ENCODE measurements at regions not wholly inside any gene's neighbourhood (a gene's known extent, or its start where the extent isn't known, plus 50 kb on each side); places are given as distances from the start of the nearest gene placed in this dataset.

DNA sequence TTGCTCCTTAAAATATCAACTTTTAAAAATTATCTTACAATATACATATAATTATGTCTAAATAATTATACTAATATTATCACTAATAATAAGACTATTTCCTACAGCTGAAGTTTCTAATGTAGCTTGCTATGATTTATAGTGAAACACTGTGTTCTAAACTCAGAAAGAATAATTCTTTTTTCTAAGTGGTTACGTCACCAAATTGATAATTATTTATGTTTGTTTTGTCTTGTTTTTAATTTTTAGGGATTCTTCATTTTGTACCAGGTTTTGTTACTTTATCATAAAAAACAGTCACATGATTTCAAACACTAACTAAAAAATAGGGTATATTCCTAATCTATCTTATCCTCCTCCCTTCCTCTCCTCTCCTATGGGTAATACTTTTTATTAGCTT is 662.1 kb downstream of the FRK start:
- TF ChIP-seq, protein P1, sequence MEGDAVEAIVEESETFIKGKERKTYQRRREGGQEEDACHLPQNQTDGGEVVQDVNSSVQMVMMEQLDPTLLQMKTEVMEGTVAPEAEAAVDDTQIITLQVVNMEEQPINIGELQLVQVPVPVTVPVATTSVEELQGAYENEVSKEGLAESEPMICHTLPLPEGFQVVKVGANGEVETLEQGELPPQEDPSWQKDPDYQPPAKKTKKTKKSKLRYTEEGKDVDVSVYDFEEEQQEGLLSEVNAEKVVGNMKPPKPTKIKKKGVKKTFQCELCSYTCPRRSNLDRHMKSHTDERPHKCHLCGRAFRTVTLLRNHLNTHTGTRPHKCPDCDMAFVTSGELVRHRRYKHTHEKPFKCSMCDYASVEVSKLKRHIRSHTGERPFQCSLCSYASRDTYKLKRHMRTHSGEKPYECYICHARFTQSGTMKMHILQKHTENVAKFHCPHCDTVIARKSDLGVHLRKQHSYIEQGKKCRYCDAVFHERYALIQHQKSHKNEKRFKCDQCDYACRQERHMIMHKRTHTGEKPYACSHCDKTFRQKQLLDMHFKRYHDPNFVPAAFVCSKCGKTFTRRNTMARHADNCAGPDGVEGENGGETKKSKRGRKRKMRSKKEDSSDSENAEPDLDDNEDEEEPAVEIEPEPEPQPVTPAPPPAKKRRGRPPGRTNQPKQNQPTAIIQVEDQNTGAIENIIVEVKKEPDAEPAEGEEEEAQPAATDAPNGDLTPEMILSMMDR (IDR thresholded peaks at IDR 0.05): no peak
- no peak for TF ChIP-seq EZH2 (IDR thresholded peaks at IDR 0.05)

Measured in neural progenitor cell (in vitro differentiated cells).